Adrenal gland (tissue), 9 donors: ENCODE measurements at regions not wholly inside any gene's neighbourhood (a gene's known extent, or its start where the extent isn't known, plus 50 kb on each side); places are given as distances from the start of the nearest gene placed in this dataset.
"Not testable (repeated sequence)": the region's sequence is repeated elsewhere in the genome, so short reads cannot be mapped to it uniquely, and the experiment has no call there.

Source experiments
- DNase-seq, 7 donors: peaks; one replicate each; pipeline ENCODE4 v3.0.0-alpha.2; 2019 to 2020
- H3K27ac ChIP-seq, 5 donors: fragments of 200-600 bp; sonication (generic) in 4 of 5; 1 replicate in 3 of 5; 2 replicates in 2 of 5; pipeline versions ENCODE4 v1.5.1 to v1.8.0; 2016 to 2020; ENCODE audit warnings: mild to moderate bottlenecking in 1 of 5
- H3K27me3 ChIP-seq: fragments of 200-600 bp; 2 replicates; pipeline ENCODE4 v1.8.0; 2021
- H3K36me3 ChIP-seq, 2 donors: fragments of 200-600 bp; replicated peaks in 1 of 2; 1 replicate in 1 of 2; 2 replicates in 1 of 2; pipeline versions ENCODE4 v1.5.1 to v1.8.0; 2018 to 2022
- H3K4me1 ChIP-seq, 2 donors: fragments of 200-600 bp; replicated peaks in 1 of 2; 1 replicate in 1 of 2; 2 replicates in 1 of 2; pipeline versions ENCODE4 v1.5.1 to v1.8.0; 2018 to 2021
- H3K4me3 ChIP-seq, 4 donors: fragments of 200-600 bp; sonication (generic) in 3 of 4; one replicate each; pipeline ENCODE4 v1.5.1; 2016 to 2018
- H3K9me3 ChIP-seq, 3 donors: fragments of 200-600 bp; sonication (generic) in 1 of 3; replicated peaks in 1 of 3; 1 replicate in 2 of 3; 2 replicates in 1 of 3; pipeline versions ENCODE4 v1.5.1 to v1.8.0; 2016 to 2021
- POLR2A ChIP-seq, 2 donors: fragments of 450-650 bp; IDR thresholded peaks; one replicate each; pipeline ENCODE4 v1.6.1; 2017; ENCODE audit warnings: antibody characterized with exemption in 2 of 2, mild to moderate bottlenecking in 2 of 2, moderate library complexity in 1 of 2
- WGBS, 4 donors: extraction: QIAGEN DNeasy Blood & Tissue Kit in 2 of 4; methylation state at CpG; one replicate each; pipeline versions ENCODE4 v1.1.5 to v1.1.7; 2013 to 2017; 5-methylcytosine and 5-hydroxymethylcytosine counted together
- intact Hi-C, 2 donors: fragments of 100-400 bp; cut with DNase I; formaldehyde crosslinking; loops; one replicate each; pipeline versions ENCODE4 v1.14.1 to v1.15.0; 2022 to 2023
- TF ChIP-seq, protein P1 (sequence below), 6 experiments: fragments of 450-650 bp in 4 of 6; fragments of 200-600 bp in 2 of 6; sonication (generic) in 1 of 6; IDR thresholded peaks; 1 replicate in 5 of 6; 2 replicates in 1 of 6; pipeline versions ENCODE4 v1.5.1 to v1.8.0; 2016 to 2021; ENCODE audit warnings: antibody characterized with exemption in 6 of 6, mild to moderate bottlenecking in 2 of 6, moderate library complexity in 1 of 6
- donor health status: healthy with polysubstance abuse.
- donor health status: Bipolar disorder and iron deficiency.
- donor health status: DM: yes; HTN: yes; CAD: no.
- donor health status: DM: no; HTN: no; CAD: no.
- donor health status: DM: no; HTN: no; CAD: no.

DNA sequence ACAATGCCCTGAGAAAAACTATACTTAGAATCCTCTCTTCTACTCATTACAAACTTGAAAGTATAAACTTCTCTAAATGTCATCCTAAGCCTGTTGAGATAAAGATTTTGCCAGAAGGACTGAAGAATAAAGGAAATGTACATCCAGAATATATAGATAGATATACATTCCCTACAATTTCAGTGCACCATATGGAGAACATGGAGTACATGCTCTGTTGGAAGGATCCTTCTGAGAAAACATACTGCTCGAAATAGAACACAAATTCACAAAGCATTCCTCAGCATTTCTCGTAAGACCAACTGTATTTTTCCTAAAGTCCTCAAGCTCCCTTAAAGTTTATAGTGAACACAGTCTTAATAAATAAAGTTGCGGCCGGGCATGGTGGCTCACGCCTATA is 69.7 kb upstream of the RASA1 start:
- Histone ChIP-seq H3K27me3 (no peaks in the 10 kb centered on the region), H3K9me3 (no peaks in the 10 kb centered on the region), H3K4me1 (no peaks in the 10 kb centered on the region), H3K36me3 (no peaks in the 10 kb centered on the region), H3K4me3 (no peak overlapping the region), H3K27ac (no peak overlapping the region)
- 89 to 95% (median 93%) methylated on average over 5 of the region's 5 CpGs for WGBS, 4 donors
- intact Hi-C loops: no loop called here
- DNase-seq: no peak
- TF ChIP-seq, protein P1, sequence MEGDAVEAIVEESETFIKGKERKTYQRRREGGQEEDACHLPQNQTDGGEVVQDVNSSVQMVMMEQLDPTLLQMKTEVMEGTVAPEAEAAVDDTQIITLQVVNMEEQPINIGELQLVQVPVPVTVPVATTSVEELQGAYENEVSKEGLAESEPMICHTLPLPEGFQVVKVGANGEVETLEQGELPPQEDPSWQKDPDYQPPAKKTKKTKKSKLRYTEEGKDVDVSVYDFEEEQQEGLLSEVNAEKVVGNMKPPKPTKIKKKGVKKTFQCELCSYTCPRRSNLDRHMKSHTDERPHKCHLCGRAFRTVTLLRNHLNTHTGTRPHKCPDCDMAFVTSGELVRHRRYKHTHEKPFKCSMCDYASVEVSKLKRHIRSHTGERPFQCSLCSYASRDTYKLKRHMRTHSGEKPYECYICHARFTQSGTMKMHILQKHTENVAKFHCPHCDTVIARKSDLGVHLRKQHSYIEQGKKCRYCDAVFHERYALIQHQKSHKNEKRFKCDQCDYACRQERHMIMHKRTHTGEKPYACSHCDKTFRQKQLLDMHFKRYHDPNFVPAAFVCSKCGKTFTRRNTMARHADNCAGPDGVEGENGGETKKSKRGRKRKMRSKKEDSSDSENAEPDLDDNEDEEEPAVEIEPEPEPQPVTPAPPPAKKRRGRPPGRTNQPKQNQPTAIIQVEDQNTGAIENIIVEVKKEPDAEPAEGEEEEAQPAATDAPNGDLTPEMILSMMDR (IDR thresholded peaks at IDR 0.05): no peak
- TF ChIP-seq POLR2A (IDR thresholded peaks at IDR 0.05): no peak

DNA sequence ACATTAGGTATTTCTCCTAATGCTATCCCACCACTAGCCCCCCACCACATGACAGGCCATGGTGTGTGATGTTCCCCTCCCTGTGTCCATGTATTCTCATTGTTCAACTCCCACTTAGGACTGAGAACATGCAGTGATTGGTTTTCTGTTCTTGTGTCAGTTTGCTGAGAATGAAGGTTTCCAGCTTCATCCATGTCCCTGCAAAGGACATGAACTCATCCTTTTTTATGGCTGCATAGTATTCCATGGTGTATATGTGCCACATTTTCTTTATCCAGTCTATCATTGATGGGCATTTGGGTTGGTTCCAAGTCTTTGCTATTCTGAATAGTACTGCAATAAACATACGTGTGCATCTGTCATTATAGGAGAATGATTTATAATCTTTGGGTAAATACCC is 68.4 kb upstream of the RASA1 start:
- H3K27me3 ChIP-seq, H3K4me1 ChIP-seq, H3K36me3 ChIP-seq, H3K27ac ChIP-seq, intact Hi-C loops, H3K9me3 ChIP-seq, DNase-seq, H3K4me3 ChIP-seq: not testable (repeated sequence)
- 74 to 92% (median 86%) methylated on average over 1 of the region's 1 CpG for WGBS, 4 donors

DNA sequence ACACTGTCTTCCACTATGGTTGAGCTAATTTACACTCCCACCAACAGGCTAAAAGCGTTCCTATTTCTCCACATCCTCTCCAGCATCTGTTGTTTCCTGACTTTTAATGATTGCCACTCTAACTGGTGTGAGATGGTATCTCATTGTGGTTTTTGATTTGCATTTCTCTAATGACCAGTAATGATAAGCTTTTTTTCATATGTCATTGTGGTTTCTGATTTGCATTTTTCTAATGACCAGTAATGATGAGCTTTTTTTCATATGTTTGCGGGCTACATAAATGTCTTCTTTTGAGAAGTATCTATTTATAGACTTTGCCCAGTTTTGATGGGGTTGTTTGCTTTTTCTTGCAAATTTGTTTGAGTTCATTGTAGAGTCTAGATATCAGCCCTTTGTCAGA is 68.0 kb upstream of the RASA1 start:
- H3K27ac ChIP-seq, DNase-seq, H3K36me3 ChIP-seq, H3K4me3 ChIP-seq, H3K27me3 ChIP-seq, H3K4me1 ChIP-seq, H3K9me3 ChIP-seq, intact Hi-C loops: not testable (repeated sequence)
- 75 to 93% (median 85%) methylated on average over 2 of the region's 2 CpGs for WGBS, 4 donors

DNA sequence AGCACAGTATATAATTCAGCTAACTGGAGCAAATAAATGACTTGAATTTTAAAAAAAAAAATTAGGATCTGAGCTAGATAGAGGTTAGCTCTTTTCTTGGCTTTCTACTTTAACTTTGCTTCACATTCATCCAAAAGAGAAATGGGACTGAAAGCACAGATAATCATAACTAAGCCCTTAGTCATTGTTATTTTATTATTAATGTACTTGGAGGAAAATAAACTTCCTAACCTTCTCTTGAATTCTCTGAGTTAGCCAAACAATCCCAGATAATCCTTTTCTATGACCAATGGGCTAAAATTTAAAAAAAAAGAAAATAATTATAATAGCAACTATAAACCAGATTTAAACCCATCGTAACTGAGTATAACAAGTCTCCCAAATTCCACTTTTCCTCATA is 57.6 kb upstream of the RASA1 start:
- DNase-seq: no peak
- Histone ChIP-seq H3K4me1 (no peaks in the 10 kb centered on the region), H3K4me3 (no peak overlapping the region), H3K27ac (no peak overlapping the region), H3K9me3 (no peaks in the 10 kb centered on the region), H3K36me3 (no peaks in the 10 kb centered on the region), H3K27me3 (no peaks in the 10 kb centered on the region)
- intact Hi-C loops: no loop called here
- TF ChIP-seq POLR2A (IDR thresholded peaks at IDR 0.05): no peak
- TF ChIP-seq, protein P1 (IDR thresholded peaks at IDR 0.05): no peak
- 73 to 95% (median 88%) methylated on average over 1 of the region's 1 CpG for WGBS, 4 donors

DNA sequence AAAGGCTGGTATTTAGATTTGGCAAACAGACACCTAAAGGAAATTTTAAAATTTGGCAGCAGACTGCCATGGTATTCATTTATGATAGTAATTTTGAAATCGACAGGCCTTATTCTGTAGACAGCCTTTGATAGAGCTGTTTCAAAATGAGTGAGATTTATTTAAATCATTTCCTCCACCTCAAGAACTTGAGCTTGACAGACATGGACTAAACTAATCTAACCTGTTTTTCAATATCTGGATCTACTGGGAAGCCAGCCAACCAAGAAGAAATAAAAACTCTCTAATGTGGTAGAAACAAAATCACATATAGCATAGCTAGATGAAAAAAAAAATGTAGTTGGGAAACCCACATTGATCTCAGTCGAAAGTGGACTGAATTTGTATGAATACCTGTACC is 56.9 kb upstream of the RASA1 start:
- no peaks in the 10 kb centered on the region for H3K27me3 ChIP-seq
- DNase-seq: no peak
- TF ChIP-seq, protein P1 (IDR thresholded peaks at IDR 0.05): no peak
- no peak for TF ChIP-seq POLR2A (IDR thresholded peaks at IDR 0.05)
- intact Hi-C loops: no loop called here
- no peaks in the 10 kb centered on the region for H3K9me3 ChIP-seq
- no peak overlapping the region for H3K4me3 ChIP-seq
- no peak overlapping the region for H3K27ac ChIP-seq
- 72 to 89% (median 83%) methylated on average over 2 of the region's 2 CpGs for WGBS, 4 donors
- no peaks in the 10 kb centered on the region for H3K36me3 ChIP-seq
- H3K4me1 ChIP-seq: no peaks in the 10 kb centered on the region
